Fibroblast of villous mesenchyme (primary cell): ENCODE measurements at regions not wholly inside any gene's neighbourhood (a gene's known extent, or its start where the extent isn't known, plus 50 kb on each side); places are given as distances from the start of the nearest gene placed in this dataset.

ENCODE experiments used
- DNase-seq: peaks from one replicate; pipeline ENCODE4 v3.0.0-alpha.2; 2010; ENCODE audit warnings: low read depth
- H3K4me3 ChIP-seq: 2 replicates; pipeline ENCODE4 v1.5.1; 2011; ENCODE audit warnings: low read depth, mild to moderate bottlenecking, low read length
- TF ChIP-seq, protein P1 (sequence below): IDR thresholded peaks from 2 replicates; pipeline ENCODE4 v1.5.1; 2012; ENCODE audit warnings: low read depth, mild to moderate bottlenecking, low read length; ENCODE audit not compliant: insufficient read depth

DNA sequence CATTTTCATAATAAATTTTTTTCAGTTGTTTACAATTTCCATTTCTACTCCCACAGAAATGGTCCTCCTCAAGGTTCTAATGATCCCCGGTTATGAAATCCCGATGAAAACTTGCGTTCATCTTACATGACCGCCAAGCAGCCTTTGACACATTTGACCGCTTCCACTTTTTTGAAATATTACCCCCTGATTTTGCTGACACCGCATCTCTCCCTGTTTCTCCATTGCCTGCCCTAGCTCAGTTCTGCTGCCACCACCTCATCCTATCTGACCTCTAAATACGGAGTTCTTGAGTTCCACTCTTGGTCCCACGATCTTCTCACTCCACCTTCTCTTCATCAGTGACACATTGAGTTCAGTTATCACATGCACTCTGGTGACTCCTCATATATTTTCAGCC lies 74.1 kb downstream of the SLC35B3 start:
- TF ChIP-seq, protein P1, sequence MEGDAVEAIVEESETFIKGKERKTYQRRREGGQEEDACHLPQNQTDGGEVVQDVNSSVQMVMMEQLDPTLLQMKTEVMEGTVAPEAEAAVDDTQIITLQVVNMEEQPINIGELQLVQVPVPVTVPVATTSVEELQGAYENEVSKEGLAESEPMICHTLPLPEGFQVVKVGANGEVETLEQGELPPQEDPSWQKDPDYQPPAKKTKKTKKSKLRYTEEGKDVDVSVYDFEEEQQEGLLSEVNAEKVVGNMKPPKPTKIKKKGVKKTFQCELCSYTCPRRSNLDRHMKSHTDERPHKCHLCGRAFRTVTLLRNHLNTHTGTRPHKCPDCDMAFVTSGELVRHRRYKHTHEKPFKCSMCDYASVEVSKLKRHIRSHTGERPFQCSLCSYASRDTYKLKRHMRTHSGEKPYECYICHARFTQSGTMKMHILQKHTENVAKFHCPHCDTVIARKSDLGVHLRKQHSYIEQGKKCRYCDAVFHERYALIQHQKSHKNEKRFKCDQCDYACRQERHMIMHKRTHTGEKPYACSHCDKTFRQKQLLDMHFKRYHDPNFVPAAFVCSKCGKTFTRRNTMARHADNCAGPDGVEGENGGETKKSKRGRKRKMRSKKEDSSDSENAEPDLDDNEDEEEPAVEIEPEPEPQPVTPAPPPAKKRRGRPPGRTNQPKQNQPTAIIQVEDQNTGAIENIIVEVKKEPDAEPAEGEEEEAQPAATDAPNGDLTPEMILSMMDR, result no peak
- no peak overlapping the region for H3K4me3 ChIP-seq

DNA sequence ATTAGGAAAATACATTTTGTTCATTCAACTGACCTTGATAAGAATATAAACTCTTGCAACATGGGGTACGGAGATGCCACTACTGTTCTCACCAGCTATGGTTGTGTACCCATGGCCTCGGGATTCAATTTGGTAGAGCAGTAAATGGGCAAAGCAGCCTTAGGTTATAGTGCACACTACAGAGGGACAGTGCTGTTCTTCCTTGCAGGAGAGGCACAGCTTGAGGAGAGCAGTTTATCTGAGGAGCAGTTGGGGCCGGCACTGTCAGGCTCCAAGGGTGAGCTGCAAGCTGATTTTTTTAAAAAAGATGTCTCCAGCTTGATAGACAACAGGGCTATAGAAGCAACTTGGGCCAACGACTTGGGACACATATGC lies 82.4 kb downstream of the SLC35B3 start:
- TF ChIP-seq, protein P1, result no peak
- H3K4me3 ChIP-seq, result no peak overlapping the region
- no peak for DNase-seq

More for the DNA sequence above, 74.1 kb downstream of the SLC35B3 start:
- no peak for DNase-seq

DNA sequence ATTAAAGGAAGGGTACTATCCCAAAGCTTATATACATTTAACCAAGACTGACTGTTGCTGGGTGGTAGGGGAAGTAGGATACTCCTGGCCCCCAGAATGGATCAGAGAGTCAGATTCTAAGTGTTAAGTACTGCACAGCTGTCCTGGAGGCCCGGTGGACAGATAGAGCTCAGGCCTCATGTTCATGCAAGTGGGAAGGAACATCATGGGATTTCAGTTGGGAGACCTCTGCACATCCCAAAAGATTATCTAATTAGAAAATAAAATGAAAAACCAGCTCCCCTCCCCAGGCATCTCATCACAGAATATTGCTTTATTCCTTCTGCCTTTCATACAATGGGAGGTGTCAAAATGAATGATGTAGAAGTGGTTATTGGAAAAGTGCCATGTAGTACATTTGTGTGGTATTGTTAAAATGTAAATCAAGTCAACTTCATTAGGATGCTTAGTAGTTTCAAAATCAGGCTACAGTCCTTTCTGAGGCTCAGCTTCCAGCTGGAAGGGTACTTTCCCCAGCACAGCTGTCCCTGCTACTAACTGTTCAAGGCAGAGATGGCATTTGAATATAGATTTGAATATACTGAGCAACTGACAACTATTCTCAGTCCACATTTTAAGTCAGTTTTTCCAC lies 82.9 kb downstream of the SLC35B3 start:
- TF ChIP-seq, protein P1, result no peak
- no peak for DNase-seq

DNA sequence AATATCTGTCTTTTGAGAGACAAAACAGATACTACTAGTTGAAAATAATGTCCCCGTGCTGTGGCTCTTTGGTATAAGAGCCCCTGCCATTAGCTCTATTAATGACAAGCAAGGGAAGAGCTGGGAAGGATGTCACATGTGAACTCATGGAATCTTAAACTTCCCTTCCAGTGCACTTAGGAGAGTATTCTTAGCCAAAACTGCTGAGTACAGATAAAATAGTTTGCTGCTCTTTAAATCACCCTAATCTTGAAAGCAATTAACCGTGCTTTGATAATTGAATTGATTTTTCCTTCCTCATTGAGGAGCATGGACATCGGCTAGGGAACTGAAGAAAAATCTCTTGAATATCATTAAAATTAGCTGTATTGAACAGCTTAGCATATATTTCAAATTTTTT lies 91.7 kb downstream of the SLC35B3 start:
- H3K4me3 ChIP-seq, result no peak overlapping the region
- TF ChIP-seq, protein P1, result no peak
- DNase-seq, result no peak

More for the DNA sequence above, 82.9 kb downstream of the SLC35B3 start:
- H3K4me3 ChIP-seq, result no peak overlapping the region

DNA sequence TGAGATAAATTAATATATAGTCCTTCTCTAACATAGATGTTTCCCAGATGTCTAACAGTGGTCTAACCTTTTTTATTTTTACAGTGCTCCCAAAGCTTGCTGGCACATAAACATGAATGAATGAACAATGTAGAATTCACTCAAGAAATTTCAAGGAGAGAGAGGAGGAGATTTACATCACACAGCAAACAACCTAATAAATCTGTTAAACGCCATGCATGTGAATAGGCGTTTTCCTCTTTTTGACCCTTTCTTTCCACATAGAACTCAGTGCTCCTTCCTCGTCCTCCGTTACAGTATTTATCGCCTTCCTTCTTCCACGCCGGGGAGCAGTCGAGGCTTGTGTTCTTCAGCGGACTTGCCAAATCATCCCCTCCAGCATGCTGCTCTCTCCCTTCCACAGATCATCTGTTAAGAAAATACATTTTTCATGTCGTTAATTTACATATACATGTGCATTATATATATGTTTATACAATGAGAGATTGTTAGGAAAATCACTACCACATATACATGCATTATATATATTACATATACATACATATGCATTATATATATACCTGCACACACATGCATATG lies 93.0 kb downstream of the SLC35B3 start:
- no peak for DNase-seq

DNA sequence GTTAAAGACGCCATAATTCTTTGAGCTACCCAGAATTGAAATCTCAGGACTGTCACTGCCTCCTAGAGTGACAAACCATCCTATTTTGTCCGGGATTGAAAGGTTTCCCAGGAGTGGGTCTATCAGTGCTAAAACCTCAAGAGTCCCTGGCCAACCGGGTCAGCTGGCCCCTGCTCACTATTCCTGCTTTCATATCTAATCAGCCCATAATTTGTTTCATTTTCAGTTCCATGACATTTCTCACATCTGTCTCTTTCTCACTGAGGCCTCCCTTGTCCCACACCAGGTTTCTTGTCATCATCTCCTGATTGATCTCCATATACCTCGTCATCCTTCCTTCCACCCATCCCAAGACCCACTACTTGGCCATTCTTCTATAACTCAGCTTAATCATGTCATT lies 98.2 kb downstream of the SLC35B3 start:
- DNase-seq, result no peak
- no peak overlapping the region for H3K4me3 ChIP-seq
- TF ChIP-seq, protein P1, result no peak

More for the DNA sequence above, 93.0 kb downstream of the SLC35B3 start:
- TF ChIP-seq, protein P1, result no peak
- H3K4me3 ChIP-seq, result no peak overlapping the region

DNA sequence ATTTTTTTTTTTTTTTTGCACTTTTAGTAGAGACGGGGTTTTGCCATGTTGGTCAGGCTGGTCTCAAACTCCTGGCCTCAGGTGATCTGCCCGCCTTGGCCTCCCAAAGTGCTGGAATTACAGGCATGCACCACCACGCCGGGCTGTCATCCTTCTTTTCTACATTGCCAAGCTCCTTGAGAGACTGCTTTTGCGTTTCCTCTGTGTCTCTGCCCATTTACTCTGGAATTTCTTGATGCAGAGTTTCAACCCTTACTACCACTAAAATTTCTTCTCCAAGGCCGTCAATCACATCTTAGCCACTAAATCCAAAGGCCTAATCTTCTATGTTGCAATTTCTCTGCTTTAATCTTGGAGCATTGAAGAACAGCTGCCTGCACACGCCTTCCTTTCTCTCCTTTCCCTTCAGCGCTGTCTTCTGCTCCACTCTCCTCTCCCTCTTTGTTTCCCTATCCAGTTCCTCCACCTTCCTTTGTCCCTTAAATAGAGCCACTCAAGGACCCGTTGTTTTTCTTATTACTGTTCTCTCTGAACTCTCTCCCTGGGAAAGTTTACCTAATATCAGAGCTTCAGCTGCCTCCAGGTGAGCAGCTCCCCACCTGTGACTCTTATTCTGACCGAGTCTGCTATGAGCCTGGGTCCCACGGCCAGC lies 98.8 kb downstream of the SLC35B3 start:
- no peak for DNase-seq

More for the DNA sequence above, 98.8 kb downstream of the SLC35B3 start:
- H3K4me3 ChIP-seq, result no peak overlapping the region
- TF ChIP-seq, protein P1, result no peak
